HG02981 (cell line): ENCODE measurements at regions not wholly inside any gene's neighbourhood (a gene's known extent, or its start where the extent isn't known, plus 50 kb on each side); places are given as distances from the start of the nearest gene placed in this dataset.
"Not testable (repeated sequence)": the region's sequence is repeated elsewhere in the genome, so short reads cannot be mapped to it uniquely, and the experiment has no call there.

Experiments used
- ATAC-seq: cut with Tn5 transposase; IDR thresholded peaks from one replicate; pipeline ENCODE4 v1.9.1; 2021; ENCODE audit warnings: mild to moderate bottlenecking, moderate library complexity; ENCODE audit not compliant: unreplicated experiment

GRCh38 chr6:57983603-57984002, 666.2 kb downstream of the PRIM2 start:
- not testable (repeated sequence) for ATAC-seq

GRCh38 chr6:57984575-57984974, 667.1 kb downstream of the PRIM2 start:
- not testable (repeated sequence) for ATAC-seq

- ATAC-seq, result not testable (repeated sequence)
These were observed 668.3 kb downstream of the PRIM2 start for GRCh38 chr6:57985734-57986133.

- ATAC-seq, result peak; percentile 98
These were observed 669.2 kb downstream of the PRIM2 start for GRCh38 chr6:57986584-57986983.

GRCh38 chr6:57989520-57990080, 672.2 kb downstream of the PRIM2 start:
- ATAC-seq, result not testable (repeated sequence)

GRCh38 chr6:57998858-57999619, 681.6 kb downstream of the PRIM2 start:
- ATAC-seq, result not testable (repeated sequence)

GRCh38 chr6:58000233-58000632, 682.8 kb downstream of the PRIM2 start:
- ATAC-seq, result not testable (repeated sequence)

GRCh38 chr6:58003417-58004167, 686.2 kb downstream of the PRIM2 start:
- not testable (repeated sequence) for ATAC-seq

- not testable (repeated sequence) for ATAC-seq
These were observed 690.0 kb downstream of the PRIM2 start for GRCh38 chr6:58007334-58008000.

GRCh38 chr6:58008001-58008335, 690.5 kb downstream of the PRIM2 start:
- ATAC-seq, result not testable (repeated sequence)

GRCh38 chr6:58011954-58012600, 694.6 kb downstream of the PRIM2 start:
- not testable (repeated sequence) for ATAC-seq

GRCh38 chr6:58016614-58017013, 699.2 kb downstream of the PRIM2 start:
- ATAC-seq, result not testable (repeated sequence)

GRCh38 chr6:58028188-58028587, 710.8 kb downstream of the PRIM2 start:
- ATAC-seq, result not testable (repeated sequence)

GRCh38 chr6:58038213-58038612, 720.8 kb downstream of the PRIM2 start:
- not testable (repeated sequence) for ATAC-seq

GRCh38 chr6:58046584-58046983, 729.2 kb downstream of the PRIM2 start:
- not testable (repeated sequence) for ATAC-seq

- not testable (repeated sequence) for ATAC-seq
These were observed 730.0 kb downstream of the PRIM2 start for GRCh38 chr6:58047389-58047788.

GRCh38 chr6:58047865-58048264, 730.4 kb downstream of the PRIM2 start:
- ATAC-seq, result not testable (repeated sequence)

- ATAC-seq, result not testable (repeated sequence)
These were observed 738.2 kb downstream of the PRIM2 start for GRCh38 chr6:58055465-58056176.

GRCh38 chr6:58059701-58060100, 742.3 kb downstream of the PRIM2 start:
- ATAC-seq, result not testable (repeated sequence)

GRCh38 chr6:58063542-58063941, 746.1 kb downstream of the PRIM2 start:
- not testable (repeated sequence) for ATAC-seq
